Chondrocyte (in vitro differentiated cells): ENCODE measurements at regions not wholly inside any gene's neighbourhood (a gene's known extent, or its start where the extent isn't known, plus 50 kb on each side); places are given as distances from the start of the nearest gene placed in this dataset.

ENCODE experiments used
- DNase-seq: peaks from one replicate; pipeline ENCODE4 v3.0.0; 2021; ENCODE audit warnings: mixed read lengths, low spot score
- H3K27ac Mint-ChIP-seq: one replicate; pipeline ENCODE4 v1.8.0; 2021; ENCODE audit warnings: mild to moderate bottlenecking, moderate library complexity, mixed read lengths; ENCODE audit not compliant: unreplicated experiment
- H3K27me3 Mint-ChIP-seq: 2 replicates; pipeline ENCODE4 v1.8.0; 2021; ENCODE audit warnings: low read depth, mixed read lengths
- H3K36me3 Mint-ChIP-seq: 2 replicates; pipeline ENCODE4 v1.8.0; 2021; ENCODE audit warnings: low read depth, mixed read lengths
- H3K4me1 Mint-ChIP-seq: 2 replicates; pipeline ENCODE4 v1.8.0; 2021; ENCODE audit warnings: low read depth, mild to moderate bottlenecking, mixed read lengths
- H3K4me3 Mint-ChIP-seq: one replicate; pipeline ENCODE4 v1.8.0; 2021; ENCODE audit warnings: mild to moderate bottlenecking, moderate library complexity, mixed read lengths; ENCODE audit not compliant: unreplicated experiment
- H3K9me3 Mint-ChIP-seq: 2 replicates; pipeline ENCODE4 v1.8.0; 2021; ENCODE audit warnings: low read depth, mixed read lengths
- TF ChIP-seq, protein P1 (sequence below): fragments of 200-600 bp; sonication (generic); IDR thresholded peaks from 2 replicates; pipeline ENCODE4 v1.5.0; 2021; ENCODE audit warnings: antibody characterized with exemption, mild to moderate bottlenecking, moderate library complexity

GRCh38 chr17:13087802-13088201 is 70.0 kb upstream of the ELAC2 start:
- H3K4me1 Mint-ChIP-seq, result no peaks in the 10 kb centered on the region
- peaks cover 33% of the 10 kb centered on the region for H3K27me3 Mint-ChIP-seq
- no peak overlapping the region for H3K27ac Mint-ChIP-seq
- no peak overlapping the region for H3K4me3 Mint-ChIP-seq
- H3K9me3 Mint-ChIP-seq, result peaks cover 2% of the 10 kb centered on the region
- DNase-seq, result no peak
- TF ChIP-seq, protein P1, sequence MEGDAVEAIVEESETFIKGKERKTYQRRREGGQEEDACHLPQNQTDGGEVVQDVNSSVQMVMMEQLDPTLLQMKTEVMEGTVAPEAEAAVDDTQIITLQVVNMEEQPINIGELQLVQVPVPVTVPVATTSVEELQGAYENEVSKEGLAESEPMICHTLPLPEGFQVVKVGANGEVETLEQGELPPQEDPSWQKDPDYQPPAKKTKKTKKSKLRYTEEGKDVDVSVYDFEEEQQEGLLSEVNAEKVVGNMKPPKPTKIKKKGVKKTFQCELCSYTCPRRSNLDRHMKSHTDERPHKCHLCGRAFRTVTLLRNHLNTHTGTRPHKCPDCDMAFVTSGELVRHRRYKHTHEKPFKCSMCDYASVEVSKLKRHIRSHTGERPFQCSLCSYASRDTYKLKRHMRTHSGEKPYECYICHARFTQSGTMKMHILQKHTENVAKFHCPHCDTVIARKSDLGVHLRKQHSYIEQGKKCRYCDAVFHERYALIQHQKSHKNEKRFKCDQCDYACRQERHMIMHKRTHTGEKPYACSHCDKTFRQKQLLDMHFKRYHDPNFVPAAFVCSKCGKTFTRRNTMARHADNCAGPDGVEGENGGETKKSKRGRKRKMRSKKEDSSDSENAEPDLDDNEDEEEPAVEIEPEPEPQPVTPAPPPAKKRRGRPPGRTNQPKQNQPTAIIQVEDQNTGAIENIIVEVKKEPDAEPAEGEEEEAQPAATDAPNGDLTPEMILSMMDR, result no peak
- H3K36me3 Mint-ChIP-seq, result no peaks in the 10 kb centered on the region

GRCh38 chr17:13086142-13086769 is 68.4 kb upstream of the ELAC2 start:
- no peak overlapping the region for H3K27ac Mint-ChIP-seq
- no peak overlapping the region for H3K4me3 Mint-ChIP-seq
- TF ChIP-seq, protein P1, result no peak
- H3K27me3 Mint-ChIP-seq, result peaks cover 33% of the 10 kb centered on the region
- H3K36me3 Mint-ChIP-seq, result no peaks in the 10 kb centered on the region
- DNase-seq, result no peak
- no peaks in the 10 kb centered on the region for H3K4me1 Mint-ChIP-seq
- H3K9me3 Mint-ChIP-seq, result peaks cover 6% of the 10 kb centered on the region

DNA sequence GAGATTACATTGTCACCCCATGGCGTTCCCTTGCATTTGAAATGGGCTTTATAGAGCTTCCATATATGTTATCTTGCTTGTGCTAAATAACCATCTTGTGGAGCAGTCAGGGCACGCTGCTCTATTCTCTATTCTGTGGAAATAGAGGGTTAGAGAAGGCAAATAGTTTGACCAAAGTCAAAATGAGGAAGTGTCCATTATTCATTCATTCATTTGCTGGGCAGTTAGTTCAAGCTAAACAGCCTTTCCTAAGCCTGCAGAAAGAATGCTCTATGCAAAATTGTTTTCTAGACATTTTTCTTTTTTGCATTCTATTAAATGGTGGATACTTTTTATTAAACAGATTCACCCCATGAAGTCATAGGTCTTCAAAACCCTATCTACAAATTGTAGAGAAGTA is 67.8 kb upstream of the ELAC2 start:
- Mint-ChIP-seq H3K4me1 (no peaks in the 10 kb centered on the region), H3K27me3 (peaks cover 33% of the 10 kb centered on the region), H3K4me3 (no peak overlapping the region), H3K27ac (no peak overlapping the region), H3K36me3 (no peaks in the 10 kb centered on the region), H3K9me3 (peaks cover 6% of the 10 kb centered on the region)
- DNase-seq, result no peak
- TF ChIP-seq, protein P1, result no peak

DNA sequence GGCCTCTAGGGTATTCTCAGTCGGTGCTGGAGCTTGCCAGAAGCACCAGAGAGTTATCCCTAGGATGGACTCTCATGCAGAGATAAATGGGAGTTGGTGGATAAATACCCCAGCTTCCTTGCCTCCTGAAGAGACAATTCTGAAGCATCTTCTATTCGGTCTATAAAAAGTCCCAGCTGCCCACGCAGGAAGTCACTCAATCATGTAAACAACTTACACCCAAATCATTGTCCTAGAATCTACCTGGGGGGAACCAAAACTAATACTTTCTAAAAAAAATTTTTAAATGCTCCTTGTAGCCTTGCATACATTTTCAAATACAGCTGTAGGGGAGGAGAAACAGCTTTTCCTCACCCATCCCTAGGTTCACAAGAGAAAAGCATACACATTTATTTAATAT is 66.6 kb upstream of the ELAC2 start:
- Mint-ChIP-seq H3K27me3 (peaks cover 33% of the 10 kb centered on the region), H3K4me3 (no peak overlapping the region), H3K4me1 (no peaks in the 10 kb centered on the region), H3K9me3 (peaks cover 6% of the 10 kb centered on the region), H3K27ac (no peak overlapping the region), H3K36me3 (no peaks in the 10 kb centered on the region)
- DNase-seq, result no peak
- TF ChIP-seq, protein P1, result no peak

DNA sequence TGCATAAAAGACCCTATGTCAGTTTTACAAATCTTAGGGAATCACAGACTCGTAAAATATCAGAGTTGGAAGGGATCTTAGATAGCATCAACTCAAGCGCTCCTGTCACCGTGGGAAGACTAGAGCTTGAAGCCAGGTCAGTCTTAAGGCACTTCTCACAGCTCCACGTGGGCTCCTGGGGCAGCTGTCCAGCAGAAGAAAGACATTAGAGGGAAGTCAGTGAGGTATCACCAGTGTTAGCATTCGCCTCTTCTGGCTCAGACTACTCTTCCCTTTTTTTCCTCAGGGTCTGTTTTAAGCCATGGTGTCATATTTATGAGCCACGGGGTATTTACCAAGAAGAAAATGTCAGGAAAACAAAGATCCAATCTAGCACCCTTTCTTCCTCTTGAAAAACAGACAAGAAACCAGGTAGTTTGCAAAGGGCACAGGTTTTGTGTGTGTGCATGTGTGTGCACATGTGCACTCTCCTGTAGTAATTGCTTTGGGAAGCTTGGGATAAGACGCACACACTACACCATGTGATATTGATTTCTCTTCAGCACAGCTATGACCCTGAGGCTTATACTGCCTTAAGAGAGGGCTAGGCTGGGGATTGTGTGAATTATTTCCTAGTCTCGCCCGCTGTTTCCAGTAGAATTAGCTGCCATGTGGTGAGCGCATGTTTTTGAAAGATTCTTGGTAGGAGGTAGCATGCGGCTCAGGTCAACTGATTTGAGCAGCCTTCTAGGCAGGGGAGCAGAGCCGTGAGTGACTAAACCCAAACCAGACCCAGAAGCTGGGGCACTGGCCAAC is 61.0 kb upstream of the ELAC2 start:
- TF ChIP-seq, protein P1, result no peak
- H3K27me3 Mint-ChIP-seq, result peaks cover 8% of the 10 kb centered on the region
- no peaks in the 10 kb centered on the region for H3K36me3 Mint-ChIP-seq

More for the DNA sequence above, 61.0 kb upstream of the ELAC2 start:
- Mint-ChIP-seq H3K4me3 (no peak overlapping the region), H3K9me3 (peaks cover 6% of the 10 kb centered on the region), H3K27ac (no peak overlapping the region), H3K4me1 (peaks cover 3% of the 10 kb centered on the region)
- no peak for DNase-seq
